ENCODE measurements at regions not wholly inside any gene's neighbourhood (a gene's known extent, or its start where the extent isn't known, plus 50 kb on each side); places are given as distances from the start of the nearest gene placed in this dataset.

- TF ChIP-seq POLR2A (IDR thresholded peaks at IDR 0.05) (no peak), CTCF (IDR thresholded peaks at IDR 0.05) (no peak)
These were observed 460.8 kb upstream of the CNTN5 start for GRCh38 chr11:98559961-98560360.

Measured in breast epithelium (tissue), 3 donors.